NCI-H146 treated with DMSO at 0.1 percent for 48 hours (cell line): ENCODE measurements at regions not wholly inside any gene's neighbourhood (a gene's known extent, or its start where the extent isn't known, plus 50 kb on each side); places are given as distances from the start of the nearest gene placed in this dataset.
"Not testable (repeated sequence)": the region's sequence is repeated elsewhere in the genome, so short reads cannot be mapped to it uniquely, and the experiment has no call there.

Experiments used
- DNase-seq: peaks from one replicate; lab custom pipeline; 2025; ENCODE audit not compliant: unreplicated experiment; lab: John Stamatoyannopoulos, UW

DNA sequence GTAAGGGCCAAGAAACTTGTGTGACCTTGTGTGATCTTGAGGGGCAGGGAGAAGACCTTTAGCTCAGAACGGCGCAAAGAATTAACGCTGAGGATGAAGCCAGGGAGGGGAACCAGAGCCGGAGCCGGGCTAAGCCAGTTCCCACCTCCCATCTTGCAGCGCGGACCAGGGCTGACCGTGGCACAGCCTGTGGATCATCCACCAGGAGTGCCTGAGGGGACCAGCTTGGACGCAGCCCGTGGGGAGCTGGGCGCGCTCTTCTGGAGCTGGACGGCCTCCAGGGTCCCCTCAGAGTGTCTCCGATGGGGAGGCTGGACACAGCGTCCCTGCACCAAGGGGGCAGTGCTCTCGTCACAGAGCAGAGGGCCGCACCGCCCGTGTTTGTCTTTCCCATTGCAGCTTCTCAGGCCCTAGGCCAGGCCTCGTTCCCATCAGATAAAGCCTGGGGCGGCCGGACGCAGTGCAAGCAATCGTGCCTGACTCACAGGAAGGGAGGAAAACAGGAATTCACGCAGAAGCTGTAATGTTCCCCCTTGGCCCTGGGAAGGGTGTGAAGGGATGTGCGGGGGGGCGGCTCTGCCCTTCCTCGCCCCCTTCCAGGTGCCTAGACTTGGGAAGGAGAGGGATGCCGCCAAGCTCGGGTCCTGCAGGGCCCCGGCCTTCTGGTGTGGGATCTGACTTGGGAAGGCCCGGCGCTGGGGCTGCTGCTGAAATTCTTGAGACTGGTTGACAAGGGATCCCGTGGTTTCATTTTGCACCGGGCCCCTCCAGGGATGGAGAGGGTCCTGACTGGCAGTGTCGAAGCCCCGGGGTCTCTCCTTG lies 144.9 kb downstream of the NPIPB11 start:
- not testable (repeated sequence) for DNase-seq

DNA sequence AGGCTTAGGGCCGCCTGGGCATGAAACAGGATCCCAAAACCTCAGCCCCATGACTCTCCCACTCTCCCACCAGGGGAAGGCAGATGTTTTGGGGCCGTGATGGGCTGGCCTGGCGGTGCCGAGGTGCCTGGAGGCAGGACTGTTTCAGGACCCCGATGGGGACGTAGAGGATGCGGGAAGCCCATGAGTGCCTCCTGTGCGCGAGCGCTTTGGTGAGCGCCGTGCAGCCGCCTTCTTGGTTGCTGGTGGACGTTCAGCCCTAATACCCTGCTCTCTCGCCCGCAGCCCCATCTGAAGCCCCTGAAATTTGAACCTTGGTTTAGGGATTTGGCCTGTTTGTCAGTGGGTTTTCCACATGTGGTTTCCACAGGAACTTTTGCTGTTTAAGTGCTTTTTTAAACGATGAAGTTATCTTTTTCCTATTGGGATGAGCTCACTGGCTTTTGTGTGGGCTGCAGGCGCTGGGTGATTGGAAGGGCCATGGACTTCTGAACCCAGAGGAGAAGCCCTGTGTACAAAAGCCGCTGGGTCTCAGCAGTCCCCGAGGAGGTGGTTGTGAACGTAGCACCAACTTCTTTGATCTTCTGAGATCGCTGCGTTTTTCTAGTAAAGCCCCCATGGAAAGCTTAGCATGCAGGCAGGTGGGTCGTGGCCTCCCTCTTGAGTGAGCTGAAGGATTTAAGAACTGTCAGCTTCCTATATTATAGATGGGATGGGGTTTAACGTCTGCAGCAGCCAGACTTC lies 145.7 kb downstream of the NPIPB11 start:
- DNase-seq: not testable (repeated sequence)

DNA sequence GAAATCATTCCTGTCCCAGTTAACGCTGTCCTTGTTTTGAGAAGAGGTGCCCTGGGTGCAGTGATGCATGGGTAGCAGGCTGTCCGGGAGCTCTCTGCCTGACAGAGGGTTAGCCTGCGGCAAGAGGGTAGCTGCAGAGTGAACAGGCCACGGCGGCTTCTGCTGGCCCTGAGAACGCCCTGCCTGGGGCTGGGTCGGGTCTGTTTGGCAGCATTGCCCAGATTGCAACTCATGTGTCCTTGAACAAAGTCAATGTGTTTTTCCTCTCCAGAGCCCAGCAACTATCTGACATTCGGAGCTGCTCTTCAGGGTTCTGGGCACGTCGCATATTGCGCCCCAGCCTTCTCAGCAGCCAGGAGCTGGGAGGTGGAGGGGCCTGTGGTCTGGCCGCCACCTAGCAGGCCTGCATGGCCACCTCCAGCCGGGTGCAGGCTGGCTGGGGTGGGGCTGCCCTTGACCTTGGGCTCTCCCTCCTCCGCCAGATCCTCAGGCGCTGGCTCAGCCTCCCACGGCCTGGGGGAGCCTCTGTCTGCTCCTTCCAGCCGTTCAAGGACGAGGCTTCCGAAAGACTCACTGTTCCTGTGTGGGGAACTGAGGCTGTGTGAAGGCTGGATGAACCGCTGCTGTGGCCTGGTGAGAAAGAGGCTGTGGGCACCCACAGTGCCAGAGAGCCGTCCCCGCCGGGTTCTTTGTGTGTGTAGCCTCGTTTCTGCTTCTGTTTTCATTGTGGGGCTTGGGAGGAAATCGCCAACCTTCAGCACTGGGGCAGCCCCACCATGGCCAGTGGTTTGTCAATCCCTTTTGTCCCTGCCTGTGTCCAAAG lies 146.7 kb downstream of the NPIPB11 start:
- not testable (repeated sequence) for DNase-seq

DNA sequence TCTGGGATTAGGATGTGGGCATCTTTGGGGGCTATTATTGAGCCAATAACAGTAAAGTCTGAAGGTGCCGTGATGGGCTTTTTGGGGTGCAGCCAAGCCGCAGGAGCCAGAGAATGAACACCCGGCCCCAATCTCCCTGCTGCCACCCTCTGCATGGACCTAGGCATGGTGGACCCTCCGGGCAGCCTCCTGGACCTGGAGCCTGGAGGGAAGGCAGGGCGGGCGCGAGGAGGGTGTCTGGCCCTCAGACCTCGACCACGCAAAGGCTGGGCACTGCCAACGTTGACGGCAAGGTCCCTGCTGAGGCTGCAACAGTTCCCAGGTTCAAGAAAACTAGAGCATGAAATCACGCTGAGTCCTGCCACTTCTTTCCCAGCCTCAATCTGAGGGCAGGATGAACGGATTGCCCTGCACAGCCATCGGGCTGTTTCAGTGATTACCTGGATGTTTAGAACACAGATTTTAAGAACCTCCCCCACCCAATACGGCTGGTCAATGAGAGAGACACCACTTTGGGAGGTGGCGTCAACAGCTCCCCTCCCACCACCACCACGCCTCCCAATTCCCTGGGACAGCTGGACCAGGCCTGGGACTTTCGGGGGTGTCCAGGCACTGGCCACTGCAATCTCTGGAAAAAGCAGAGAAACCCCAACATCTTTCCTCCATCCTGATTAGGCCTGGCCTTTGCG lies 147.4 kb downstream of the NPIPB11 start:
- not testable (repeated sequence) for DNase-seq

DNA sequence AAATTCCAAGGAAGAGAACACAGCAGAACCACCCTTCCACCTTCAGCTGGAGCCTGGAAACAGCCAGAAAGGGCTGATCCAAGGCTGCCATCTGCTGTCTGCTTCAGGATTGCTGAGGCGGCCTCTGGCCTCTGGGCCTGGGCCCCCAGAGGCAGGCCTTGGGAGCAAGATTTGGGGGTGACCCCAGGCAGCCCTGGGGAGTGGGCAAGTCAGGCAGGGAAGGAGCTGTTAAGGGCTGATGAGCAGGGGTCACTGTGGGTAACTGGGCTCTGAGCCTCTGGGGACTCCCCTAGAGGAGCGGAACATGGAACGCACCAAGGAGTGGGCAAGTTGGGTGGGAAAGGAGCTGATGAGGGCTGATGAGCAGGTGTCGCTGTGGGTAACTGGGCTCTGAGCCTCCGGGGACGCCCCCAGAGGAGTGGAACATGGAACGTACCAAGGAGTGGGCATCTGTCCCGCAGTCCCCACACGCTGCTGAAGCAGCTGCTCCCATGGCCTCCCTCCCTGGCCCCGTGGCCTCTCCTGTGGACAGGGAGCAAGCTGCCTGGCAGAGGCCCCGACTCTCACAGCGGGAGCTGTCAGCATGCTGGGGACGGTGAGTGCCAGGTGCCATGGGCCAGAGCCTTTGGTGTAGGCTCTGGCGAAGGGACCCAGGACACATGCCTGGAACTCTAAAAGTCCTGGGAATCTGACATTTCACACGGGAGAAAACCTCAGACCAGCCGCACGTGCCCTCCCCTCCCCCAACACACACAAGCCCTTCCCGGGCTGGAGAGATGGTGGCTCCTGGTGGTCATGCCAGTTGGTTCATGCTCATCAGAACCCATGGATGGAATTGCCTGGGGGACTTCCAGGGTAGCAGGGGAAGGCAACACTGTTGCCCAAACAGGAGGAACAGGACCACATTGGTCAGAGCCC lies 148.8 kb downstream of the NPIPB11 start:
- not testable (repeated sequence) for DNase-seq

DNA sequence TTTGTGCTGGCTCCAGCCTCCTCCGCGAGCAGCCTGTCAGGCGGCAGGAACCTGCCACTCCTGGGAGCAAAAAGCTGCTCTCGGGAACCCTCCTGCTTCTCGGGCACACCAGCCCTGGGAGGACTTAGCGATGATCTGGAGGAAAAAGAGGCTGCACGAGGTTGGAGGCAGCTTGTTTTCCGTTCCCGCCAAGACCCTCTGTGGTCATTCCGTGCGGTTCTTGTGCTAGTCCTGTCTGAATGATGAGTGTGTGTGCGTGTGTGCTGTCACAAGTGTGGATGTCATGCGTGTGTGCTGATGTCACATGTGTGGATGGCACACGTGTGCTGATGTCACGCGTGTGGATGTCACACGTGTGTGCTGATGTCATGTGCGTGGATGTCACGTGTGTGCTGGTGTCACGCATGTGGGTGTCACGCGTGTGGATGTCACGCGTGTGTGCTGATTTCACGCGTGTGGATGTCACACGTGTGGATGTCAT lies 150.0 kb downstream of the NPIPB11 start:
- DNase-seq: no peak

DNA sequence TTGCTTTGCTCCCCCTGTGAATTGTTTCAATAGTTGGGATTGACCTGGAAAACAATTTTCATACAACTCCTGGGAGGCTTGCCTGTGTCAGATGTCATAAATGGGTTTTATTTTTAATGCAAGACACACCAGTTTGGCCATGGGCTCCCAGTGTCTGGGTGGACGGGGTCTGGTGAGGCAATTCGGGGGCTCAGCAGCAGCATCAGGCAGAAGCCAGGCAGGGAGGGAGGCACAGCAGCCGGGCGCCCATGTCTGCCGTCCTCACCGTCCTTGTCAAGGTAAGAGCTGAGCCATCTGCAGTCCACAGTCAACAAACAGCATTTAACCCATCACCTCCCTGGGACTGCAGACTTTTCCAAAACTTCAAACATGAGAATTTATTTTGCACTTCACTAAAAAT lies 150.6 kb downstream of the NPIPB11 start:
- not testable (repeated sequence) for DNase-seq

DNA sequence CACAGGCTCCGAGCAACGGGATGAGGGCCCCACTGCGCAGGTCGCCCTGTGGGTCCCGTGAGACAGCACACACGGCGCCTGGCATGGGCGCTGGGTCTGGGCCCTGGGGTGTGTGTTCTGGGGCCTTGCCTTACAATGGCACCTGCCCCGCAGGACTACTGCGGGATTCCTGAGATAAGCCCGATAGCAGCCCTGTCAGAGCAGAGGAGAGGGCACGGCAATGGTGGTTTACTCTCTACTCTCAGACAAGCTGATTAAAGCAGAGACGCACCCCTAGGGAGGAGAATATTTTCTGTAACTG lies 151.1 kb downstream of the NPIPB11 start:
- DNase-seq: not testable (repeated sequence)

DNA sequence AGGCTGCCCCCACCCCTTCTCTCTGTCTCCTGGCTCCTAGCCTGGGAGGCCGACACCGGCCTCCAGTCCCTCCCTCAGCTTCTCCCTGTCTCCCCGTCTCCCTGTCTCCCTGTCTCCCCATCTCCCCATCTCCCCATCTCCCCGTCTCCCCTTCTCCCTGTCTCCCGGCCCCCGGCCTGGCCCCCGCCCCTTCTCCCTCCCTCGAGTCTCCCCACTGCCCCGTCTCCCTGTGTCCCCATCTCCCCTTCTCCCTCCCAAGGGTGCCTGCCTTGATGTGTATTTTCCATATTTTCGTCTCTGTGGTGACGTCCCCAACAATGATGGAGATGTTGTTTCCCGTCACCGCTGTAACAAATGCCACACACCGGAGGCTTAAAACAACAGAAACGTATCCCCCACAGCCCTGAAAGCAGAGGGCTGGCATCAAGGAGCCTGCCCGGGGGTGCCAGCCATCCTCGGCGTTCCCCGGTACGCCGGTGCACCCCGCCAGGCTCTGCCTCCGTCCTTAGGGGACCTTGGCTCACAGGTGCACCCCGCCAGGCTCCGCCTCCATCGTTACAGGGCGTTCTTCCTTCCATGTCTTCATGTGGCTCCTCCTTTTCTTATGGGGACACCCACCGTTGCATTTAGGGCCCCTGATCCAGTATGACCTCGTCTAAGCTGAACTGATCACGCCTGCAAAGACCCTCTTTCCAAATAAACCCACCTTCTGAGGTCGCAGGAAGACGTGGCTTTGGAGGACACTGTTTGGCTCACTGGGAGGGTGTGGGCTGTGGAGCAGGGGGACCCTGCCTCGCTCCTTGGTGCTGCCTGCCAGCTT lies 151.6 kb downstream of the NPIPB11 start:
- DNase-seq: no peak

DNA sequence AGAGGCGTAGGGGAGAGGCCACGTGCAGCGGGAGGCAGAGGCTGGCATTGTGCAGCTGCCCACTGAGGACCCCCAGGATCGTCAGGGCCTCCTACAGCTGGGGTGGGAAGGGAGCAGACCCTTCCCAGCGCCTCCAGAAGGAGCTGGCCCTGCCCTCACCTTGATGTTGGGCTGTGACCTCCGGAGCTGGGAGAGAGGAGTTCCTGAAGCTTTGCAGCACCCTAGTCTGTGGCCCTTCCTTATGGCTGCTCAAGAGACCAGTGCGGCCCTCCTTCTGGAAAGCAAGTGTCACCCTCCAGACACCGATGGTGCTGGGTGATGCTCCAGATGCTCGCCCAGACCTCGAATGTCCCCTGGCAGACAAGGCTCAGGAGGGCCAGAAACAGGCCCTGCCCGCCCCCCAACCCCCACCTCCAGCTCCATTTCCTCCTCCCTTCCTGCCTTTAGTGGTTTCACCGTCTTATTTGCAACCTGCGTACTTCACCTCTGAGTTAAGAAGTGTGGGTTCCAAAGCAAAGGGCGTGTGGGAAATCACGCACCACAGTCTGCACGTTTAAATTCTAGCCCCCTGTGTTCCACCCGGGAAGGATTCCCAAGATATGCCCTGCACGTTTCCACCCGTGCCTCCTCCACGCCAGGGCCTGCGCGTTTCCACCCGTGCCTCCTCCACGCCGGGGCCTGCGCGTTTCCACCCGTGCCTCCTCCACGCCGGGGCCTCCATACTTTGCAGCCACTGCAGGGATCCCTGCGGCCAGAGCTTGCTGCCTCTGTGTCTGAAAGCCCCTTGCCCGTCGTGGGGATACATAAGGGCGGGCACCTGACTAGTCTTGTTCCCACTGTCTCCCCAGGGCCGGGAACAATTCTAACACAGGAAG lies 152.6 kb downstream of the NPIPB11 start:
- not testable (repeated sequence) for DNase-seq

DNA sequence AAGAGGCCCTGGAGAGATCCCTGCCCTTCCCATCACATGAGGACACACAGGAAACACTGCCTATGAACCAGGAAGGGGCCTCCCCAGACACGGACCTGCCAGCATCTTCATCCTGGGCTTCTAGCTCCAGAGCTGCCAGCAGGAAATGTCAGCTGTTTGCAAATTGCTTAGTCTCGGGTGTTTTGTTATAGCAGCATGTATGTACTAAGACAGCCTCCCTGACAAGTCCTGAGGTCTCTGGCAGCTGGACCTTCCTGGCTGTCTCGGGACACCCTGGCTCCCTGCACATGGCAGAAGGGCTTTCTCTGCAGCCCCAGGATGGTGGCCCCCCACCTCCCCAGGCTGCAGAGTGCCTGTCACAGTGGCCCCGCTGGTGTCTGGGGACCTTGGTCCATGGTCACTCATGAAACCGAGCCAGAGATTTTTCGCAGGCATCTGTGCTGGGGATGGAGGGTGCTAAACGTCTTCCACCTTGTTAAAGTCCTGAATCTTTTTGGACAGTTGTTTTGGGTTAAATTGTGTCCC lies 153.4 kb downstream of the NPIPB11 start:
- DNase-seq: not testable (repeated sequence)

DNA sequence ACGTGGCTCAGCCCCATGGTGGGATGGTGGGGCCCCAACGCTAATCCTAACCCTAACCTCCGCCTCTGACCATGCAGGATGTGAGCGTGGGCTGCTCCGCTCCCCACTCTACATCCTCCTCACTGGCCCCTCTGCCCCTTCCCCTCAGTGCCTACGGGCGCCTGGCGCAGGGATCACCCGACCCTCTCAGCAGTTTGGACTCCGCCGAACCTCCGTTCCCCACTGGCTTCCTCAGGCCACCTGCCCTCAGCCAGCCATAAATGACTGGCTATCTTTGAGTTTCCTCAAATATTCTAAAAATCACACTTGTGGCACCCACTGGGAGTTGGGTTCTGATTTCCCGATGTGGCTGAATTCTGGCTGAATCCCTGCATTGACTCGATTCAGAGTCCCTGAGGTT lies 154.2 kb downstream of the NPIPB11 start:
- DNase-seq: not testable (repeated sequence)

DNA sequence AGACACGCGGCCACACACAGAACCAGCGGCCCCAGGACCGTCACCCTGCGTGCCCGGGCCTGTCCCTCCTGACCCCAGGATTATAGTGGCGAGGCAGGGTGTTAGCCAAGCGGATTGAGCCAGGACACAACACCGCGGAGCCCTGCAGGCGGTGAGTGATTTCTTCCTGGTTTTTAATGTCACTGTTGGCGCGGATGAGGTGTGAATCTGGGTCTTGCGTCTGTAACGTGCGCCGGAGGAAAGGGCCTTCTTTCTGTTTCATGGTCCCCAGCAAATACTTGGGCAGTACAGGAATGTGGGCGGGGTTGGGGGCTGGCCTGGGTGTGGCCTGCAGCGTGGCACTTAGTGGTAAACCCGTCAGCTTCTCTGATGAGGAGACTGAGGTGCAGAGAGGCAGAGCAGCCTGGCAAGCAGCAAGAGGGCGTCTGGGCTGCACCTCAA lies 154.9 kb downstream of the NPIPB11 start:
- DNase-seq: not testable (repeated sequence)

DNA sequence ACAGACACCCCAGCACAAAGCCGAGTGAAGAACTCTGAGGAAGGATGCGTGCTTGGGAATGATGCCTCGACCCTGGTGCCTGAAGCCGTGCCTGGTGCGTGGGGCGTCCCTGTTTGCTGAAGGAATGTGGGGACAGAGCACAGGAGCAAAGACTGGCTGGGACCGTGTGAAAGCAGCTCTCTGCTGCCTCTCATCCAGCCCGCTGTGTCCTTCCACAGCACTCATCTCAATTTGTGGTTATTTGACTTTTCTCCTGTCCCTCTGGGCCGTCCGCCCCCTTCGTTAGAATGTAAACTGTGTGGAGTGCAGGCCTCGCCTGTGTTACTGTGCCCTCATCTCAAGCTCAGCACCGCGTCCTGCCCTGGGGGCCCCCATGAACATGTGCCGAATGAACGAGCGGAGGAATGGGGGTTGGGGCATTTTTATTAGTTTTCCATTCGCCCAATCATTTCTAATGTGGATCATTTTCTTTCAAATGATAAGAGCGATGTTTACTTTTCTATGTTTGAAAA lies 155.5 kb downstream of the NPIPB11 start:
- DNase-seq: not testable (repeated sequence)

DNA sequence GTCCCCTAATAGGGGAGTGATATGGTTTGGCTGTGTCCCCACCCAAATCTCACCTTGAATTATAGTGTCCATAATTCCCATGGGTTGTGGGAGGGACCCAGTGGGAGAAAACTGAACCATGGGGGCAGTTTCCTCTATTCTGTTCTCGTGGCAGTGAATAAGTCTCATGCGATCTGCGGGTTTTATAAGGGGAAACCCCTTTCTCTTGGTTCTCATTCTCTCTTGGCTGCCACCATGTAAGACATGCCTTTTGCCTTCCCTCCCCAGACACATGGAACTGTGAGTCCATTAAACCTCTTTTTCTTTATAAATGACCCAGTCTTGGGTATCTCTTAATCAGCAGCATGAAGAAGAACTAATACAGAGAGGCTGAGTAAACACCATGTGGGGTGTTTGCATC lies 156.0 kb downstream of the NPIPB11 start:
- DNase-seq: not testable (repeated sequence)

DNA sequence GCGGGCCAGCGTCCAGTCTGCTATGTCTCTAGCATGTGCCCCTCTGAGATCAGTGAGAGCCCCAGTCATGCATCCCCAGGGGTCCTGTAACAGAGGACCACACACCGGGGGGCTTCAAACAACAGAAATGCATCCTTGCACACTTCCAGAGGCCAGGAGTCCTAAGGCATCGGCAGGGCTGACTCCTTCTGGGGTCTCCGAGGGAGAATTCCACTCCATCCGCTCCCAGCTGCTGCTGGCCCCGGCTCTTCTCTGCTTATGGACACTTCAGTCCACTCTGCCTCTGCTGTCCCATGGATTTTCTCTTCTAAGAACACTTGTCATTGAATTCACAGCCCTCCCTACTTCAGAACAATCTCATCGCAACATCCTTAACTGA lies 157.6 kb downstream of the NPIPB11 start:
- not testable (repeated sequence) for DNase-seq

DNA sequence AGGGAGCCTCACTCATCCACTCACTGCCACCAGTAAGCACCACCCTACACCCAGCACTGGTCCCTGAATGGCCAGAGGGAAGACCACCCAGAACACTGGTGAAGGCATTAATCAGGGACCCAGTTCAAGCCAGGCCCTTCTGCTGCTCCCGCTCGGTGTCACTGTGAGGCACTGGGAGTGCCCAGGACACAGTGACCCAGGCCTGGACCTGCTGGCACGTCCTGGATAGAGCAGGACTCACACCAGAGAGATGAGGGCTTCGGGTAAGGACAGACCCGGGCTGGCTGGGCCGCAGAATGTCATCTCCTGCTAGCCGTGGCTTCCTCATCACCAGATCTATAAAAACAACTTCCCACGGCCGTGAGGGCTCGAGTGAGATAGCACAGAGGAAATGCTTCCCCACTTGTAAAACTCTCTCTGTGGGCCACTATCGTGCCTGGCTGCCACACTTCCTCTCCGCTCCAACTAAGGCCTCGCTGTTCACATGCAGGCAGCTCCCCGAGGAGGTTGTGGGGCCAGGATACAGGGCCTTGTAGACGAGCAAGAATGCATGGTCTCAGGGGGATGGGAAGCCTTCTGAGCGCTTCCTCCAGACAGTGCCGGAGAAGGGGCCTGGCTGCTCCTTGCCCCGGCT lies 158.1 kb downstream of the NPIPB11 start:
- DNase-seq: not testable (repeated sequence)
